Ishikawa (cell line): ENCODE measurements at regions not wholly inside any gene's neighbourhood (a gene's known extent, or its start where the extent isn't known, plus 50 kb on each side); places are given as distances from the start of the nearest gene placed in this dataset.

Experiments
- CEBPB ChIP-seq: IDR thresholded peaks from 2 replicates; pipeline ENCODE4 v1.6.1; 2012
- CREB1 ChIP-seq: IDR thresholded peaks from 2 replicates; pipeline ENCODE4 v1.6.1; 2012; ENCODE audit warnings: low read depth
- EGR1 ChIP-seq: IDR thresholded peaks from 2 replicates; pipeline ENCODE4 v1.6.1; 2012
- EP300 ChIP-seq: IDR thresholded peaks from 2 replicates; pipeline ENCODE4 v1.6.1; 2012; ENCODE audit warnings: borderline replicate concordance
- FOXM1 ChIP-seq: IDR thresholded peaks from 2 replicates; pipeline ENCODE4 v1.6.1; 2012; ENCODE audit warnings: low read depth, borderline replicate concordance
- MAX ChIP-seq: IDR thresholded peaks from 2 replicates; pipeline ENCODE4 v1.6.1; 2012
- NFIC ChIP-seq: IDR thresholded peaks from 2 replicates; pipeline ENCODE4 v1.6.1; 2012
- RAD21 ChIP-seq: IDR thresholded peaks from 2 replicates; pipeline ENCODE4 v1.6.1; 2012; ENCODE audit warnings: low read depth
- TAF1 ChIP-seq: IDR thresholded peaks from 2 replicates; pipeline ENCODE4 v1.6.1; 2012; ENCODE audit warnings: low read depth, mild to moderate bottlenecking
- TCF12 ChIP-seq: IDR thresholded peaks from 2 replicates; pipeline ENCODE4 v1.6.1; 2012; ENCODE audit warnings: low read depth
- TEAD4 ChIP-seq: IDR thresholded peaks from 2 replicates; pipeline ENCODE4 v1.6.1; 2012
- YY1 ChIP-seq: IDR thresholded peaks from 2 replicates; pipeline ENCODE4 v1.6.1; 2012; ENCODE audit warnings: low read depth
- ZBTB7A ChIP-seq: IDR thresholded peaks from 2 replicates; pipeline ENCODE4 v1.6.1; 2012; ENCODE audit warnings: low read depth
- TF ChIP-seq, protein P1 (sequence below): IDR thresholded peaks from 2 replicates; pipeline ENCODE4 v1.6.1; 2012; ENCODE audit warnings: low read depth, mild to moderate bottlenecking
- TF ChIP-seq, protein P2 (sequence below): IDR thresholded peaks from 2 replicates; pipeline ENCODE4 v1.6.1; 2012

DNA sequence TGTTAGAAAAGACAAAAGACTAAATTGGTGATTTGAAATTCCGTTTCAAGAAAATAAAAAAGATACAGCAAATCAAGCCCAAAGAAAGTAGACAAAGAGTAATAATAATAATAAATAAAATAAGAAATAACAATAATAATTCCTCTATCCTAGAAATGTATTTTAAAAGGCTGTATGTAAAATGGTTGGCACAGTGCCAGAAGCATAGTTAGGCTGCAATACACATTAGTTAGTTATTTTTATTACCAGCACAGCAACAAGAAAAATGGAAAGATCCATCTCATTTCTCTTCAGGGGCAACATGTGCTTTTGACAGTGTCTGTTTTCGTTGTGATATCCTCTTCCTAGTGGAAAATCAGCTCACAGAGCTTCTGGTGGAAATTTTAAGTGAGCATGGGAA, 174.1 kb upstream of the TMTC1 start:
- TF ChIP-seq, protein P1, sequence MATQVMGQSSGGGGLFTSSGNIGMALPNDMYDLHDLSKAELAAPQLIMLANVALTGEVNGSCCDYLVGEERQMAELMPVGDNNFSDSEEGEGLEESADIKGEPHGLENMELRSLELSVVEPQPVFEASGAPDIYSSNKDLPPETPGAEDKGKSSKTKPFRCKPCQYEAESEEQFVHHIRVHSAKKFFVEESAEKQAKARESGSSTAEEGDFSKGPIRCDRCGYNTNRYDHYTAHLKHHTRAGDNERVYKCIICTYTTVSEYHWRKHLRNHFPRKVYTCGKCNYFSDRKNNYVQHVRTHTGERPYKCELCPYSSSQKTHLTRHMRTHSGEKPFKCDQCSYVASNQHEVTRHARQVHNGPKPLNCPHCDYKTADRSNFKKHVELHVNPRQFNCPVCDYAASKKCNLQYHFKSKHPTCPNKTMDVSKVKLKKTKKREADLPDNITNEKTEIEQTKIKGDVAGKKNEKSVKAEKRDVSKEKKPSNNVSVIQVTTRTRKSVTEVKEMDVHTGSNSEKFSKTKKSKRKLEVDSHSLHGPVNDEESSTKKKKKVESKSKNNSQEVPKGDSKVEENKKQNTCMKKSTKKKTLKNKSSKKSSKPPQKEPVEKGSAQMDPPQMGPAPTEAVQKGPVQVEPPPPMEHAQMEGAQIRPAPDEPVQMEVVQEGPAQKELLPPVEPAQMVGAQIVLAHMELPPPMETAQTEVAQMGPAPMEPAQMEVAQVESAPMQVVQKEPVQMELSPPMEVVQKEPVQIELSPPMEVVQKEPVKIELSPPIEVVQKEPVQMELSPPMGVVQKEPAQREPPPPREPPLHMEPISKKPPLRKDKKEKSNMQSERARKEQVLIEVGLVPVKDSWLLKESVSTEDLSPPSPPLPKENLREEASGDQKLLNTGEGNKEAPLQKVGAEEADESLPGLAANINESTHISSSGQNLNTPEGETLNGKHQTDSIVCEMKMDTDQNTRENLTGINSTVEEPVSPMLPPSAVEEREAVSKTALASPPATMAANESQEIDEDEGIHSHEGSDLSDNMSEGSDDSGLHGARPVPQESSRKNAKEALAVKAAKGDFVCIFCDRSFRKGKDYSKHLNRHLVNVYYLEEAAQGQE = no peak
- TF ChIP-seq NFIC = peak; percentile 89

- no peak for TF ChIP-seq RAD21
- no peak for TF ChIP-seq EP300
- TF ChIP-seq EGR1 = no peak
- no peak for TF ChIP-seq FOXM1
- TF ChIP-seq CEBPB = no peak
Observed at GRCh38 chr12:29945904-29946303, 162.2 kb upstream of the TMTC1 start.

GRCh38 chr12:29944269-29945000, 160.7 kb upstream of the TMTC1 start:
- TF ChIP-seq, protein P1 = no peak
- TF ChIP-seq ZBTB7A (no peak), MAX (no peak), TEAD4 (no peak), YY1 (no peak), FOXM1 (no peak), TAF1 (no peak), EGR1 (no peak), NFIC (no peak)

- TF ChIP-seq RAD21 (no peak), NFIC (no peak), TAF1 (no peak), YY1 (no peak), TEAD4 (no peak), FOXM1 (no peak), ZBTB7A (no peak), EP300 (no peak), EGR1 (no peak), TCF12 (no peak), CREB1 (no peak), MAX (no peak), CEBPB (no peak)
- TF ChIP-seq, protein P1 = no peak
- TF ChIP-seq, protein P2, sequence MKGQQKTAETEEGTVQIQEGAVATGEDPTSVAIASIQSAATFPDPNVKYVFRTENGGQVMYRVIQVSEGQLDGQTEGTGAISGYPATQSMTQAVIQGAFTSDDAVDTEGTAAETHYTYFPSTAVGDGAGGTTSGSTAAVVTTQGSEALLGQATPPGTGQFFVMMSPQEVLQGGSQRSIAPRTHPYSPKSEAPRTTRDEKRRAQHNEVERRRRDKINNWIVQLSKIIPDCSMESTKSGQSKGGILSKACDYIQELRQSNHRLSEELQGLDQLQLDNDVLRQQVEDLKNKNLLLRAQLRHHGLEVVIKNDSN = no peak
Observed at GRCh38 chr12:29943683-29944082, 159.9 kb upstream of the TMTC1 start.

GRCh38 chr12:29940811-29941210, 157.1 kb upstream of the TMTC1 start:
- TF ChIP-seq NFIC = no peak

DNA sequence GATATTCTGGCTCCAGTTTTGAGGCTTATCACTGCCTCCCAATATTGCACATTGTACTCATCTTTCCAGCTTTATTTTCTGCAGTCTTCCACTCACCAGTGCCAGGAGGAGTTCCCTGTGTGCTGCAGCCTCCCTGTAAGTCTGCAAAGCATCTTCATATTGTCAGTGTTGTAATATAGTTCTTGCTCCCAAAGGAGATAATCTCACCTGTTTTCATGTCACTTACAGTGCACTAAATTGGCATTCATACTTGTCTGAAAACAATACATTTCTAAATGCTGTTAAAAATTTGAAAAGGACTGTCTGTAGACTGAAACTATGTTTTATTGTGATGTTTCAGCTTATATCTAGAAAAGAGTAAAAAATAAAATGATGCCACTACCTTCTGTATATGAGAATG, 146.8 kb upstream of the TMTC1 start:
- TF ChIP-seq RAD21 (no peak), TEAD4 (no peak), FOXM1 (no peak), ZBTB7A (no peak), YY1 (no peak), EP300 (no peak), TCF12 (no peak), EGR1 (no peak), TAF1 (no peak), CEBPB (no peak), CREB1 (no peak)
- TF ChIP-seq, protein P2 = no peak
